22Rv1 (cell line): ENCODE measurements at regions not wholly inside any gene's neighbourhood (a gene's known extent, or its start where the extent isn't known, plus 50 kb on each side); places are given as distances from the start of the nearest gene placed in this dataset.

Experiments
- H3K27ac ChIP-seq: fragments of 450-650 bp; 2 replicates; pipeline ENCODE4 v1.5.1; 2017
- CTCF ChIP-seq: fragments of 450-650 bp; IDR thresholded peaks from 2 replicates; pipeline ENCODE4 v1.5.1; 2017; ENCODE audit warnings: mild to moderate bottlenecking
- ZFX ChIP-seq: fragments of 450-650 bp; IDR thresholded peaks from 2 replicates; pipeline ENCODE4 v1.6.1; 2017; ENCODE audit warnings: antibody characterized with exemption, borderline replicate concordance

GRCh38 chr7:17440831-17441230 lies 142.4 kb downstream of the AHR start:
- TF ChIP-seq ZFX, result no peak
- TF ChIP-seq CTCF, result no peak
- no peak overlapping the region for H3K27ac ChIP-seq

GRCh38 chr7:17441557-17441956 lies 143.1 kb downstream of the AHR start:
- TF ChIP-seq ZFX (no peak), CTCF (no peak)
- no peak overlapping the region for H3K27ac ChIP-seq

GRCh38 chr7:17444151-17444550 lies 145.7 kb downstream of the AHR start:
- TF ChIP-seq CTCF, result no peak
- no peak for TF ChIP-seq ZFX
- H3K27ac ChIP-seq, result no peak overlapping the region

GRCh38 chr7:17444673-17445072 lies 146.2 kb downstream of the AHR start:
- TF ChIP-seq CTCF (no peak), ZFX (no peak)
- no peak overlapping the region for H3K27ac ChIP-seq

- no peak for TF ChIP-seq CTCF
- TF ChIP-seq ZFX, result no peak
- H3K27ac ChIP-seq, result no peak overlapping the region
Observed at GRCh38 chr7:17446340-17446739, 147.9 kb downstream of the AHR start.

GRCh38 chr7:17447728-17448478 lies 149.5 kb downstream of the AHR start:
- TF ChIP-seq ZFX (no peak), CTCF (no peak)
- no peak overlapping the region for H3K27ac ChIP-seq

GRCh38 chr7:17448479-17449423 lies 150.3 kb downstream of the AHR start:
- TF ChIP-seq CTCF, result no peak
- TF ChIP-seq ZFX, result no peak
- no peak overlapping the region for H3K27ac ChIP-seq
